Muscle of back (tissue), 3 donors: ENCODE measurements at regions not wholly inside any gene's neighbourhood (a gene's known extent, or its start where the extent isn't known, plus 50 kb on each side); places are given as distances from the start of the nearest gene placed in this dataset.

Experiments
- DNase-seq, 3 donors: peaks; one replicate each; pipeline versions ENCODE4 v3.0.0 to v3.0.0-alpha.2; 2013

DNA sequence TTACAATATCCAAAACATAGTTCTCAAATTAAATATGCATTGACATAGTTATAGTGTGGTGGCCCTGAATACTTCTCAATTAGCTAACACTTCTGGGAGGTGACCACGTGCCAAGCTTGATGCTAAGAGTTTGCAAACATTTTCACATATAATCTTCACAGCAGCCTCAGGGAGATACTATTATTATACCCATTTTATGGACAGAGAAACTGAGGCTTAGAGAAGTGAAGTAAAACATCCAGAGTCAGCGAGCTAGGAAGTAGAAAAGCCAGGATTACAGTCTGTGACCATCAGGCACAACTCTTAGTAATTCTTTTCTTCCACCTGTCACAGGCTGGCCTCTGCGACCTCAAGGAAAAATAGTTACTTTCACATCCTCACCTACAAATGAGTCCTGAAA, 102.2 kb upstream of the IRX6 start:
- DNase-seq: no peak

- DNase-seq: no peak
Measured at GRCh38 chr16:55222486-55222885, 101.5 kb upstream of the IRX6 start.

DNA sequence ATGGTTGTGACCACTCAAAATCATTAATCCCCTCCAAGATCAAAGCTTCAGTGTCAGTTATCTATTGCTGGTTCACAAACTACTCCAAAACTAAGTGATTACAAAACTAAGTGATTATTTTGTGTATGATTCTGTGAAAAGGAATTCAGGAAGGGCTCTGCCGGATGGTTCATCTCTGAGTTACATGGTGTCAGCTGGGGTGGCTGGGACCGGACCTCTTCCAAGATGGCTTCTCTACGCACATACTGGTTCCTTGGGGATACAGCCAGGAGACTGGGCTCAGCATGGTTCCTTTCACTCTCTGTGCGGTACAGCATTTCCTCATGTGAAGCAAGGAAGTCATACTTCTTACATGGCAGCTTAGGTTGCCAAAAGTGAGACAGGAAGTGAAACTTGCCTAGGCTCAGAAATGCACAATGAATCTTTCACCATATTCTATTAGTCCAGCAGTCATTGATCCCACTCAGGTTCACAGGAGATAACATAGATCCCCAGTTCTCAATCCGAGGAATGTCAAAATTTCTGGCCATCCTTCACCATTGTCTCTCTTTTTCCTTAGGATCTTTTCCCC, 97.9 kb upstream of the IRX6 start:
- no peak for DNase-seq

DNA sequence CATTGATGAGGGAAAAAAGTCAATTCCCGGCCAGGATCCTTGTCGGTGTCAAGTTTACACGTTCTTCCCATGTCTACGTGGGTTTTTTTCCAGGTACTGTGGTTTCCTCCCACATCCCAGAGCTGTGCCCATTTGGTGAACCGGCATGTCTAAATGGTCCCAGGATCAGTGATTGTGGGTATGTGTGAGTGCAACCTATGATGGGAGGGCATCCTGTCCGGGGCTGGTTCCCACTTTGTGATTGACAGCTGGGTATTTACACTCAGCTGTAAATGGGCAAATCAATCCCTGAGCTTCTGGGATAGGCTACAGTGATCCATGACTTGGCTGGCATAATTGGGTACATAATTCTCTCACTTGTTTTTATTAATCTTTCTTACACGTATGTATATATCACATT, 91.2 kb upstream of the IRX6 start:
- DNase-seq: no peak

DNA sequence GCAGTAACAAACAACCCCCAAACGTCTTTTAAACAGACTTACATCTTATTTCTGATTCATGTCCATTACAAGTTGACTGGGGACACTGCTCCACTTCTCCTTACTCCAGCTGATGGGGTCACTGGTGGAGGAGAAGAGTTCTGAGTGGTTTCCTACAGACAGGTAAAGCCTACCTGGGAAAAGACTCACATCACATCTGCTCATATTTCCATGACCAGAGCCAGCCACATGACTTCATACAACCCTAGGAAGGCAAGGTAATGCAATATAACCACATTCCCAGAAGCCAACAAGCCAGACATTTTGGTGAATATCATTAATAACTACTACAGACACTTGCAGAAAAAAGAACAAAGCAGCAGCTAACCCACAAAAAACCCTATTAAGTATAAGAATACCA, 90.5 kb upstream of the IRX6 start:
- no peak for DNase-seq

DNA sequence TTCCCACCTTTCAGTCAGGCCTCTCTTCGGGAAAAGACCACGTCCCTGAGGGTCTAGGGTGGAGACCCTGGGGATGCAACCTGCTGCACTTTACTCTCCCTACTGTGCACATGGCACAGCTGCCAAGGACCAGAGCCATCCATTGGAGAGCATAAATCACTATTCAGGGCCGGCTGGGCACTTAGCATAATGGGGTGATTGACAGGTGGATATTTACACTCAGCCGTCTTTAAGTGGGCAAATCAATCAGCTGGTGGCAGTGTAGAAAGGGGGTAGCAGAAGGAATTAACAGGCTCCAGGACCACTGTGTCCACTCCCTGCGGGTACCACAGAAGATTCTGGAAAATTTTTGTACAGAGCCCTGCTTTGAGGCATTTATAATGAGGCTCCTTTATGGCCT, 87.3 kb upstream of the IRX6 start:
- DNase-seq: no peak

DNA sequence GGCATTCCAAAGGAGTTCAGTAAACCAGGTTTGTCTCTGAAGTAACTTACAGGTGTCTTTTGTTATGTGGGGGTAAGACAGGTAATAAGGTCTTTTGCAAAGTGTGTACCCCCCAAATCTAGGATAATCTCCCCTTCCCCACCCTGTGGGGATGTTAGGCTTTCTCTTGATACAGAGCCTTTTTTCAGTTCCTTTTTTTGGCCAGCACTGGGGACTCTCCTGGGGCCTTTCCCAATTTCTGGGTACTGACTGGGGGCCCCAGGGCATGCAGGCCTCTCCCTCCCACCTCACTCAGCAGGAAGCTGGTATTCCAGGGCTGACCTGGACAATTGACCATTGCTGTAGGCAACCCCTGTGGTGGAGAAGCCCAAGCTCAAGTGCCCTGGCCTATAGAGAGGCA, 84.3 kb upstream of the IRX6 start:
- DNase-seq: no peak

DNA sequence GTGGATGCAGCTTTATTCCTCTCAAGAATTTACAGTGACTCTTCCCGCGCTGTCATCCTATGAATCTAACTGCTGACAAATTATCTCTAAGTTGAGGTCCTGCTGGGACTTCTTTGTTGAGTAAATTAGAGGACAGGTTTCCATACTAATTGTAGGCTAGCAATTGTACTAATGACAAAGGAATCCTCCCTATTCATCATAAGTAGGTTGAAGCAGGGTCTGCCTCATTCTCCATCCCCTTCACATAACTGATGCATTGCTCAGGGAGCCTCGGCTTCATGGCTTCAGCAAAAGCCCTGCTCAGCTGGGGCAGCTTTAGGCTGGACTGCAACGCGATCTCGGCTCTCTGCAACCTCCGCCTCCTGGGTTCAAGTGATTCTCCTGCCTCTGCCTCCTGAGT, 83.1 kb upstream of the IRX6 start:
- DNase-seq: no peak

- no peak for DNase-seq
Measured at GRCh38 chr16:55242667-55243066, 81.3 kb upstream of the IRX6 start.

GRCh38 chr16:55248058-55248457, 75.9 kb upstream of the IRX6 start:
- DNase-seq: no peak

- DNase-seq: no peak
Measured at GRCh38 chr16:55248494-55248893, 75.5 kb upstream of the IRX6 start.

GRCh38 chr16:55249361-55249760, 74.6 kb upstream of the IRX6 start:
- no peak for DNase-seq

- no peak for DNase-seq
Measured at GRCh38 chr16:55249936-55250335, 74.1 kb upstream of the IRX6 start.

DNA sequence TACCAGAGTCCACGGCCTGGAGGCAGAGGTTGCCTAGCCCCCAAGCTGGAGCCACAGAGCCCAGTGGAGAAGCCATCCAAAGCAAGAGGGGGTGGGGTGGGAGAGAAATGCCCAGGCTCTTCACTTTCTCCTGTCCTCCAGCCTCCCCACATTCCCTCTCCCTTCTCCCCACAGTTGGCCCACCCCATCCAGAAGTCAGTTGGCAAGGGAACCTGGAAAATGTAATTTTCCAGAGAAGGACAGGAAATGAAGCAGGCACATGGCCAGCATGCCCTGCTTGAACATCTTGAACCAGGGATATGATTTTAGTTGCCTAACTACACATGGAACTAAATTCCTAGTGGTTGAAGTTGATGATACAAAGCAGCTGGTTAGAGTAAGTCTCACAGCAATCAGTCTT, 73.3 kb upstream of the IRX6 start:
- peak; percentile 6 to 32 (median 20) for DNase-seq

GRCh38 chr16:55251151-55251550, 72.9 kb upstream of the IRX6 start:
- DNase-seq: no peak

DNA sequence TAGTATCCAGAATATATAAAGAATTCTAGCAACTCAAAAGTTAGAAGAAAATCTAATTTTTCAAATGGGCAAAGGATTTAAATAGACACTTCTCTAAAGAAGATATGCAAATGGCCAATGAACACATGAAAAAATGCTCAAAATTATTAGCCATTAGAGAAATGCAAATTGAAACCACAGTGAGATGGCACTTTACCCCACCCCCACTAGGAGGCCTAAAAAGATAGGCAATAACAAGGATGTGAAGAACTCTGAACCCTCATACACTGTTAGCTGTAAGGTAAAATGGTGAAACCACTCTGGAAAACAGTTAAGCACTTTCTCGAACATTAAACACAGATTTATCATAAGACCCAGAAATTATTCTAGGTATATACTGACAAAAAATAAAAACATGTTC, 71.4 kb upstream of the IRX6 start:
- DNase-seq: no peak

DNA sequence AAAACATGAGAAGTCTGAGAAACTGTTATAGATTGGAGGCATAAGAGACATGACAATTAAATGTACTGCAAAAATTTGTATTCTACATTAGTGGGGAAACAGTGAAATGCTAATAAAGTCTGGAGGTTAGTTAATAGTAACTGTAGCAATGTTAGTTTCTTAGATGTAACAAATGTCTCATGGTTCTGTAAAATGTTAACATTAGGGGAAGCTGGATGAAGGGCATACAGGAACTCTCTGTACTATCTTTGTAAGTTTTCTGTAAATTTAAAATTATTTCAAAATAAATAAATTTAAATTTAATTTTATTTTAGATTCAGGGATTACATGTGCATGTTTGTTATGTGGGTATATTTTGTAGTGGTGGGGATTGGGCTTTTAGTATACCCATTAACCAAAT, 70.0 kb upstream of the IRX6 start:
- DNase-seq: no peak

DNA sequence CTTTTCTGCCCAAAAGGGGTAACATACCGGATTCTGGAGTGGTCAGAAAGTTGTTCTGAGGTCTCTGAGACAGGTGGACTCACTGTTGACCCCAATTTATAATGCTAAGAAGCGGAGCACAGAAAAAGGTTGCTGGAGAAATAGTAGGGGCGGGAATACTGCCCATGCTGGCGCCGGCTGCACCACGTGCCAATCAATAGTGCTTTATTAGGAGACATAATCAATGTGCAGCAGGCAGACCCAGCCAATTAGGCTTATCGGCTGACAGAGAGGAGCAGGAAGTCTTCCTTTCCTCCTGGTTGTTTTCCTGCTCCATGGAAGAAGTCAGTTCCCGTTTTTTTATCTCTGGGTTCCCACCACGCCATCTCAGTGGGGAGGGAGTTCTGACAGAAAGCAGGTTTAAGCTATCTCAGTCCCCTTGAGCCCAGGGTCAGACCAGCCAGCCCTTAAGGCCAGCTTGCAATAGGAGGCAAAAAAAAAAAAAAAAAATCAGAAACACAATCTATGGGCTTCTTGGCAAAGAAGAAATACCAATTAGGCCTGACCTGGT, 68.2 kb upstream of the IRX6 start:
- DNase-seq: no peak

- DNase-seq: no peak
Measured at GRCh38 chr16:55256412-55257016, 67.5 kb upstream of the IRX6 start.

DNA sequence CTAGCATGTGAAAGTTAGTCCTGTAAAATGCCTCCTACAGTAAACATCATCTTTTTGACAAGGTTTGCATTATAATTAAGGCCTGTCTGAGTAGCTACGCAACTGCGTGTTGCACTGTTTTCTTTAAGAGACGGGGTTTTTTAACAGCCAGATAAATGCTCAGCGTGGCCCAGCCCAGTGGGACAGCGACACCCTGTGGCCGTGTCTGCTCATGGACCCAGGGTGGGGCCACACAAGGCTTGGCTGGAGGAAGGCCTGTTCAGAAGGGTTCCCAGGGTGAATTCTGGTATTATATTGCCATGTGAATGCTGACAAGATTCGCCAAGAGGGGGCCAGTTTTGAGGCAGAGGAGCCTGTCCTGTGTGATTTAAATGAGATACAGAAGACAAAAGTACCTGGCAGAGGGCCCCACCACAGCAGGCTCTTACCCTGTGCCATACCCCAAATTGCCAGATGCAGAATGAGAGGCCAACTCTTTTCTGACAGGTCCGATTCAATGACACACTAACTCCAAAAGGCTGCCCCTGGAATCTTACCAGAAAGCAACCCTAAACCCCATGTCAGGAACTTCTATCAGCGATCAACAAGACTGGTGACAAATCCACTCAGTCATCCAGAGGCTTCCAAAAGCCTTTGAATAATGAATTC, 65.9 kb upstream of the IRX6 start:
- DNase-seq: peak; percentile 34 to 62 (median 45)

- no peak for DNase-seq
Measured at GRCh38 chr16:55261301-55261700, 62.7 kb upstream of the IRX6 start.

DNA sequence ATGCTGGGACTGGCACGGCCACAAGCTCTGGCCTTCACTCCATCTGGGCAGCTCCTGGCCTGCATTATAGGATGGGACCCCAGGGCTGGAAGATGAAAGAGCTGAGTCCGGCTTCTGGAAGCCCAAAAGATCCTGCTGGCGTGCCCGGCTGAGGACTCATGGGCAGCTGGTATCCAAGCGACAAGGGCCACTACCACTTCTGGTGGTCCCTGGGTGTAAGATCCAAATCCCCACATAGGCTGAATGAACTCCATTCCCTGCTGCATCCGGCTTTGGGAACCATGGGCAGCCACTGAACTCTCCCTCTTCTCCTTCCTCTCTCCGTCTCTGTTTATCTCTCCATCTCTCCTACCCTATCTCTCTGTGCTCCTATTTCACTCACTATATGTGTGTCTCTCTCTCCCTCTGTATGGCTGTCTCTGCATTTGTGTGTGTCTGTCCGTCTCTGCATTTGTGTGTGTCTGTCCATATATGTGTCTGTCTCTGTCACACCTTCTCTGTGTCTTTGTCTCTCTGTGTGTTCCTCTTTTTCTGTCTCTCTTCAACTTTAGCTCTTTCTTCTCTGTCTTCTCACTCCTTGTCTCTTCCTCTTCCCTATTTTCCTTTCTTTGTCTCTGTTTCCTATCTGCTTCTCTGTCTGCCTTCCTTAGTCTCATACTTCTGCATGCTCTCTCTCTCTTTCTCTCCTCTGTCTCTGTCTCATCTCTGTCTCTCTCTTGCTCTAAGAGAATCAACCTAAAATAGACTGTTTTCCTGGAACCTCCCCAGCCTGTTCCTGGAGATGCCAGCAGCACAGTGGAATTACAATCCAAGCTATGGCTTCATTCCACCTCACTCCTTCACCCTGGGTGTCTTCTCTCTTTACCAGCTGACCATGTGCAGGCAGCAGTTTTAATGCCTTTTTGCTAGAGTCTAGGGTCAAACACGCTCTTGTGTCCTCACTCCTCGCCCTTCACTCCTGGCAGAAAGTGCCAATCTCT, 60.4 kb upstream of the IRX6 start:
- no peak for DNase-seq
